Activated CD4-positive, alpha-beta T cell treated with anti-CD3 and anti-CD28 coated beads, Interleukin-2, amount 50 U/mL, for 48 hours (primary cell): ENCODE measurements at regions not wholly inside any gene's neighbourhood (a gene's known extent, or its start where the extent isn't known, plus 50 kb on each side); places are given as distances from the start of the nearest gene placed in this dataset.
"Not testable (repeated sequence)": the region's sequence is repeated elsewhere in the genome, so short reads cannot be mapped to it uniquely, and the experiment has no call there.

Experiments
- DNase-seq, 2 experiments: peaks; one replicate each; pipeline ENCODE4 v3.0.0-alpha.2; 2020

- no peak for DNase-seq
Measured at GRCh38 chr2:182550234-182550633, 123.4 kb upstream of the PDE1A start.

GRCh38 chr2:182552232-182552631, 125.4 kb upstream of the PDE1A start:
- not testable (repeated sequence) for DNase-seq

- DNase-seq = not testable (repeated sequence)
Measured at GRCh38 chr2:182552785-182553184, 125.9 kb upstream of the PDE1A start.

GRCh38 chr2:182553483-182553882, 126.6 kb upstream of the PDE1A start:
- no peak for DNase-seq

- DNase-seq = no peak
Measured at GRCh38 chr2:182554950-182555349, 128.1 kb upstream of the PDE1A start.

GRCh38 chr2:182558564-182558963, 131.7 kb upstream of the PDE1A start:
- no peak for DNase-seq

- no peak for DNase-seq
Measured at GRCh38 chr2:182559623-182560022, 132.8 kb upstream of the PDE1A start.

- no peak for DNase-seq
Measured at GRCh38 chr2:182565911-182566567, 139.2 kb upstream of the PDE1A start.

- DNase-seq = no peak
Measured at GRCh38 chr2:182573553-182573952, 142.5 kb upstream of the DNAJC10 start.

GRCh38 chr2:182577816-182578215, 138.2 kb upstream of the DNAJC10 start:
- DNase-seq = no peak

GRCh38 chr2:182581196-182581935, 134.7 kb upstream of the DNAJC10 start:
- DNase-seq = no peak

- DNase-seq = no peak
Measured at GRCh38 chr2:182584462-182584861, 131.6 kb upstream of the DNAJC10 start.

- no peak for DNase-seq
Measured at GRCh38 chr2:182585001-182585400, 131.1 kb upstream of the DNAJC10 start.

GRCh38 chr2:182585430-182585829, 130.6 kb upstream of the DNAJC10 start:
- DNase-seq = no peak

- DNase-seq = no peak
Measured at GRCh38 chr2:182586426-182586825, 129.6 kb upstream of the DNAJC10 start.

- DNase-seq = no peak
Measured at GRCh38 chr2:182587831-182588230, 128.2 kb upstream of the DNAJC10 start.

- no peak for DNase-seq
Measured at GRCh38 chr2:182589121-182589520, 126.9 kb upstream of the DNAJC10 start.

- DNase-seq = no peak
Measured at GRCh38 chr2:182591774-182592173, 124.3 kb upstream of the DNAJC10 start.

- no peak for DNase-seq
Measured at GRCh38 chr2:182592691-182593393, 123.2 kb upstream of the DNAJC10 start.

GRCh38 chr2:182593394-182593975, 122.6 kb upstream of the DNAJC10 start:
- DNase-seq = no peak

GRCh38 chr2:182594286-182594685, 121.8 kb upstream of the DNAJC10 start:
- DNase-seq = no peak

- DNase-seq = no peak
Measured at GRCh38 chr2:182595650-182596049, 120.4 kb upstream of the DNAJC10 start.

- no peak for DNase-seq
Measured at GRCh38 chr2:182597570-182598295, 118.3 kb upstream of the DNAJC10 start.
